PC-9 (cell line): ENCODE measurements at regions not wholly inside any gene's neighbourhood (a gene's known extent, or its start where the extent isn't known, plus 50 kb on each side); places are given as distances from the start of the nearest gene placed in this dataset.

Experiments used
- BruUV-seq: library from RNA; stranded (reverse); fragments of 400-500 nt; replicated peaks from 2 replicates; lab custom pipeline; 2021; lab: Mats Ljungman, UMichigan
- CTCF ChIA-PET: fragments of 300-600 bp; sonication (Branson Sonifier 250); formaldehyde crosslinking; loops from one replicate; lab custom pipeline; 2022; ENCODE audit warnings: antibody characterized with exemption; lab: Charles Lee
- POLR2A ChIA-PET: fragments of 300-600 bp; sonication (Branson Sonifier 250); formaldehyde crosslinking; loops from one replicate; lab custom pipeline; 2022; ENCODE audit warnings: antibody characterized with exemption; ENCODE audit not compliant: unreplicated experiment; lab: Charles Lee
- DNase-seq, 2 experiments: peaks; one replicate each; pipeline versions ENCODE4 v3.0.0 to v3.0.0-alpha.2; 2015 to 2022; ENCODE audit warnings: mixed read lengths in 1 of 2
- H2AFZ ChIP-seq: fragments of 200-600 bp; sonication (generic); 2 replicates; pipeline ENCODE4 v1.8.1; 2017; ENCODE audit warnings: antibody characterized with exemption
- H3F3A ChIP-seq: fragments of 200-600 bp; sonication (generic); 2 replicates; pipeline ENCODE4 v1.8.1; 2017; ENCODE audit warnings: antibody characterized with exemption, mild to moderate bottlenecking, low read depth; ENCODE audit not compliant: insufficient read depth
- H3K27ac ChIP-seq: fragments of 200-600 bp; sonication (generic); 2 replicates; pipeline ENCODE4 v1.6.1; 2016; ENCODE audit warnings: mixed run types
- H3K27me3 ChIP-seq: fragments of 200-600 bp; sonication (generic); 2 replicates; pipeline ENCODE4 v1.6.1; 2016; ENCODE audit warnings: low read depth, mixed run types; ENCODE audit not compliant: insufficient read depth
- H3K36me3 ChIP-seq: fragments of 200-600 bp; sonication (generic); 2 replicates; pipeline ENCODE4 v1.6.1; 2016; ENCODE audit warnings: low read depth, mixed run types
- H3K4me1 ChIP-seq: fragments of 200-600 bp; sonication (generic); replicated peaks from 2 replicates; pipeline ENCODE4 v1.6.1; 2016; ENCODE audit warnings: mixed run types; ENCODE audit not compliant: insufficient read depth
- H3K4me2 ChIP-seq: fragments of 200-600 bp; sonication (generic); 2 replicates; pipeline ENCODE4 v1.6.1; 2017; ENCODE audit warnings: mixed run types
- H3K4me3 ChIP-seq: fragments of 200-600 bp; sonication (generic); 2 replicates; pipeline ENCODE4 v1.6.1; 2016; ENCODE audit warnings: mixed run types
- H3K79me2 ChIP-seq: fragments of 200-600 bp; sonication (generic); 2 replicates; pipeline ENCODE4 v1.6.1; 2017; ENCODE audit warnings: low read depth, mixed run types
- H3K9me2 ChIP-seq: fragments of 200-600 bp; sonication (generic); 2 replicates; pipeline ENCODE4 v1.8.1; 2017; ENCODE audit warnings: mild to moderate bottlenecking; ENCODE audit not compliant: insufficient read depth
- H3K9me3 ChIP-seq: fragments of 200-600 bp; sonication (generic); 2 replicates; pipeline ENCODE4 v1.8.1; 2016; ENCODE audit warnings: low read depth; ENCODE audit not compliant: insufficient read depth
- H4K20me1 ChIP-seq: fragments of 200-600 bp; sonication (generic); 2 replicates; pipeline ENCODE4 v1.8.1; 2017; ENCODE audit not compliant: insufficient read depth
- CTCF ChIP-seq: fragments of 200-600 bp; sonication (generic); conservative IDR thresholded peaks from 2 replicates; pipeline ENCODE4 v1.6.1; 2017; ENCODE audit warnings: mixed run types, antibody characterized with exemption, mild to moderate bottlenecking, moderate library complexity
- EZH2 ChIP-seq: fragments of 200-600 bp; sonication (generic); IDR thresholded peaks from 2 replicates; pipeline ENCODE4 v1.8.0; 2017; ENCODE audit warnings: antibody characterized with exemption, low read depth
- intact Hi-C: fragments of 100-400 bp; cut with micrococcal nuclease; formaldehyde crosslinking; loops from one replicate; pipeline ENCODE4 v1.10.0; 2022; ENCODE audit not compliant: unreplicated experiment

- Histone ChIP-seq H3K4me2 (no peak overlapping the region), H3K36me3 (no peaks in the 10 kb centered on the region), H3K4me3 (no peak overlapping the region), H3K9me3 (no peaks in the 10 kb centered on the region), H3K27me3 (no peaks in the 10 kb centered on the region), H3F3A (no peaks in the 10 kb centered on the region), H2AFZ (no peak overlapping the region), H3K9me2 (no peaks in the 10 kb centered on the region), H4K20me1 (no peaks in the 10 kb centered on the region), H3K27ac (no peak overlapping the region), H3K79me2 (no peaks in the 10 kb centered on the region), H3K4me1 (no peaks in the 10 kb centered on the region)
- ChIA-PET CTCF (no interaction called here), POLR2A (no interaction called here)
- DNase-seq = no peak
- BruUV-seq = no TSS peak
- intact Hi-C loops = no loop called here
- TF ChIP-seq CTCF (no peak), EZH2 (no peak)
Measured at GRCh38 chr4:35942092-35942491, 302.2 kb downstream of the ARAP2 start.

DNA sequence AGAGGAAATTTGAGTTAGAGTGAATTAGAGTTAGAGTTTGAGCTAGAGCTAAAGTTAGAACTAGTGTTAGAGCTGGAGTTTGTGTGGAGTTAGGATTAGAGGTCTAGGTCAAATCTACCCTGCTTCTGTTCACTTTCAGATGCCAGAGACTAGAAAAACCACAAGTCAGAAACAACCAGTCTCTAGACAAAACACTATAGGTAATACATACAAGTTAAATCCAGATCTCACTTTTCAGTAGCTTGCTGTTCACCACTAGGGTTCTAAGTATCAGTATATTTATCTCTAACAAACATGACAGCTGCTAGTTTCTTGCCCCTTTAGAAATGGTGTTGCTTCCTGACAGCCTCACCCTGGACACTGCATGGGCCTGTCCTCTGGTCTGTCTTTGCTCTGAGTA, 300.7 kb downstream of the ARAP2 start:
- H4K20me1 ChIP-seq = no peaks in the 10 kb centered on the region
- intact Hi-C loops = no loop called here
- no TSS peak for BruUV-seq
- H3K9me3 ChIP-seq = no peaks in the 10 kb centered on the region
- H2AFZ ChIP-seq = no peak overlapping the region
- ChIA-PET CTCF (no interaction called here), POLR2A (no interaction called here)
- no peaks in the 10 kb centered on the region for H3K9me2 ChIP-seq
- H3K27me3 ChIP-seq = no peaks in the 10 kb centered on the region
- no peak overlapping the region for H3K4me2 ChIP-seq
- no peaks in the 10 kb centered on the region for H3K79me2 ChIP-seq
- H3K36me3 ChIP-seq = no peaks in the 10 kb centered on the region
- no peak for DNase-seq
- TF ChIP-seq EZH2 = no peak
- TF ChIP-seq CTCF = no peak
- H3K4me1 ChIP-seq = no peaks in the 10 kb centered on the region
- H3K4me3 ChIP-seq = no peak overlapping the region
- no peaks in the 10 kb centered on the region for H3F3A ChIP-seq
- H3K27ac ChIP-seq = no peak overlapping the region

- BruUV-seq = no TSS peak
Measured at GRCh38 chr4:35948171-35948570, 296.1 kb downstream of the ARAP2 start.

More at GRCh38 chr4:35948171-35948570, 296.1 kb downstream of the ARAP2 start:
- Histone ChIP-seq H3K36me3 (no peaks in the 10 kb centered on the region), H4K20me1 (no peaks in the 10 kb centered on the region), H2AFZ (no peak overlapping the region), H3K4me2 (no peak overlapping the region), H3K4me1 (no peaks in the 10 kb centered on the region), H3K27ac (no peak overlapping the region), H3K4me3 (no peak overlapping the region), H3F3A (no peaks in the 10 kb centered on the region), H3K9me2 (no peaks in the 10 kb centered on the region), H3K9me3 (peaks cover 4% of the 10 kb centered on the region; the same call in 1 of the 2 replicates), H3K79me2 (no peaks in the 10 kb centered on the region), H3K27me3 (no peaks in the 10 kb centered on the region)
- no peak for DNase-seq
- CTCF ChIA-PET = no interaction called here
- POLR2A ChIA-PET = no interaction called here
- intact Hi-C loops = no loop called here
- TF ChIP-seq CTCF (no peak), EZH2 (no peak)
